HEK293 (cell line): ENCODE measurements at regions not wholly inside any gene's neighbourhood (a gene's known extent, or its start where the extent isn't known, plus 50 kb on each side); places are given as distances from the start of the nearest gene placed in this dataset.

Experiments used
- CTCF ChIA-PET: fragments of 350-600 bp; formaldehyde crosslinking; extraction: SDS; loops from one replicate; lab custom pipeline; 2021; ENCODE audit warnings: antibody characterized with exemption; lab: Yijun Ruan, JAX
- POLR2A ChIA-PET: fragments of 300-600 bp; formaldehyde crosslinking; extraction: SDS; loops from one replicate; lab custom pipeline; 2020; ENCODE audit warnings: antibody characterized with exemption, inconsistent platforms; lab: Yijun Ruan, JAX
- H3K27ac ChIP-seq: fragments of 200-500 bp; sonication (Bioruptor generic); 2 replicates; pipeline ENCODE4 v1.5.1; 2014; ENCODE audit warnings: low read depth, low read length, control low read depth, inconsistent platforms; ENCODE audit errors: extremely low read depth
- H3K36me3 ChIP-seq, 2 experiments: fragments of 200-500 bp in 1 of 2; sonication (Bioruptor generic) in 1 of 2; 1 replicate in 1 of 2; 2 replicates in 1 of 2; pipeline ENCODE4 v1.5.1; 2014 to 2017; ENCODE audit warnings: inconsistent platforms in 2 of 2, low read length in 2 of 2; ENCODE audit not compliant: control insufficient read depth in 2 of 2, insufficient read depth in 1 of 2
- H3K4me1 ChIP-seq: fragments of 200-500 bp; sonication (Bioruptor generic); 2 replicates; pipeline ENCODE4 v1.5.1; 2014; ENCODE audit warnings: mild to moderate bottlenecking, low read length, inconsistent platforms; ENCODE audit not compliant: control insufficient read depth, insufficient read depth
- H3K4me3 ChIP-seq: 2 replicates; pipeline ENCODE4 v1.5.1; 2011; ENCODE audit warnings: low read depth, mild to moderate bottlenecking, control low read depth, low read length, moderate library complexity
- H3K9me3 ChIP-seq: fragments of 200-500 bp; sonication (Bioruptor generic); 2 replicates; pipeline ENCODE4 v1.5.1; 2014; ENCODE audit warnings: low read depth, low read length, inconsistent platforms; ENCODE audit not compliant: control insufficient read depth, insufficient read depth
- HOXC10 ChIP-seq: sonication (generic); formaldehyde crosslinking; IDR thresholded peaks from 2 replicates; pipeline ENCODE4 v1.8.1; 2023; ENCODE audit warnings: mild to moderate bottlenecking, missing genetic modification reagents
- HOXD13 ChIP-seq: sonication (generic); formaldehyde crosslinking; IDR thresholded peaks from 2 replicates; pipeline ENCODE4 v1.8.0; 2022; ENCODE audit warnings: missing genetic modification reagents, borderline replicate concordance
- SALL2 ChIP-seq: fragments of 450-650 bp; formaldehyde crosslinking; IDR thresholded peaks from 2 replicates; pipeline ENCODE4 v1.5.0; 2017; ENCODE audit warnings: missing biosample characterization, mild to moderate bottlenecking, missing genetic modification characterization, borderline replicate concordance
- ZBTB48 ChIP-seq: fragments of 450-650 bp; formaldehyde crosslinking; IDR thresholded peaks from 2 replicates; pipeline ENCODE4 v1.5.1; 2016; ENCODE audit warnings: missing biosample characterization, missing genetic modification characterization
- ZBTB6 ChIP-seq: fragments of 450-650 bp; formaldehyde crosslinking; IDR thresholded peaks from 2 replicates; pipeline ENCODE4 v1.5.1; 2017; ENCODE audit warnings: missing biosample characterization, missing genetic modification characterization
- ZFP41 ChIP-seq: fragments of 450-650 bp; formaldehyde crosslinking; IDR thresholded peaks from 2 replicates; pipeline ENCODE4 v1.5.1; 2016; ENCODE audit warnings: missing biosample characterization, missing genetic modification characterization, borderline replicate concordance
- ZNF138 ChIP-seq: fragments of 450-650 bp; formaldehyde crosslinking; IDR thresholded peaks from 2 replicates; pipeline ENCODE4 v1.5.1; 2016; ENCODE audit warnings: missing biosample characterization, missing genetic modification characterization, borderline replicate concordance
- ZNF248 ChIP-seq: fragments of 450-650 bp; formaldehyde crosslinking; IDR thresholded peaks from 2 replicates; pipeline ENCODE4 v1.5.1; 2017; ENCODE audit warnings: missing biosample characterization, missing genetic modification characterization
- ZNF324 ChIP-seq: fragments of 450-650 bp; formaldehyde crosslinking; IDR thresholded peaks from 2 replicates; pipeline ENCODE4 v1.5.1; 2016; ENCODE audit warnings: missing biosample characterization, missing genetic modification characterization
- ZNF335 ChIP-seq: fragments of 450-650 bp; formaldehyde crosslinking; conservative IDR thresholded peaks from 2 replicates; pipeline ENCODE4 v1.5.1; 2016; ENCODE audit warnings: missing biosample characterization, missing genetic modification characterization
- ZNF341 ChIP-seq: fragments of 450-650 bp; formaldehyde crosslinking; IDR thresholded peaks from 2 replicates; pipeline ENCODE4; 2016; ENCODE audit warnings: low read depth, missing biosample characterization, missing genetic modification characterization
- ZNF366 ChIP-seq: fragments of 450-650 bp; formaldehyde crosslinking; conservative IDR thresholded peaks from 2 replicates; pipeline ENCODE4 v1.5.1; 2016; ENCODE audit warnings: missing biosample characterization, missing genetic modification characterization
- ZNF654 ChIP-seq: fragments of 450-650 bp; formaldehyde crosslinking; IDR thresholded peaks from 2 replicates; pipeline ENCODE4 v1.5.1; 2016; ENCODE audit warnings: low read depth, missing biosample characterization, missing genetic modification characterization
- ZNF707 ChIP-seq: fragments of 450-650 bp; formaldehyde crosslinking; IDR thresholded peaks from 2 replicates; pipeline ENCODE4 v1.5.1; 2016; ENCODE audit warnings: missing biosample characterization, missing genetic modification characterization
- ZNF792 ChIP-seq: fragments of 450-650 bp; formaldehyde crosslinking; IDR thresholded peaks from 2 replicates; pipeline ENCODE4 v1.5.1; 2016; ENCODE audit warnings: missing biosample characterization, missing genetic modification characterization
- ZSCAN5A ChIP-seq: fragments of 450-650 bp; formaldehyde crosslinking; IDR thresholded peaks from 2 replicates; pipeline ENCODE4 v1.5.1; 2016; ENCODE audit warnings: missing biosample characterization, missing genetic modification characterization

GRCh38 chr3:150149651-150150051, 179.0 kb upstream of the PFN2 start (continued):
- TF ChIP-seq ZNF324 (tag by site-specific recombination) (no peak), ZNF248 (no peak)

- no peak overlapping the region for H3K27ac ChIP-seq
- ChIA-PET CTCF (interaction anchor here (0.7 kb wide), 1 partner anchor 36 kb away, joined by 3 read pairs; no protein-coding TSS in a partner anchor), POLR2A (no interaction called here)
- H3K36me3 ChIP-seq = no peaks in the 10 kb centered on the region
- no peak overlapping the region for H3K4me3 ChIP-seq
- H3K4me1 ChIP-seq = no peaks in the 10 kb centered on the region
- TF ChIP-seq ZBTB48 (tag by site-specific recombination) (no peak), ZNF654 (no peak), ZSCAN5A (tag by site-specific recombination) (no peak), SALL2 (tag by site-specific recombination) (no peak), ZNF341 (tag by site-specific recombination) (no peak), ZNF792 (tag by site-specific recombination) (no peak), ZBTB6 (tag by site-specific recombination) (no peak), HOXD13 (CRISPR knock-in tag) (no peak)
- TF ChIP-seq, all 188 proteins: peak for 0
- no peaks in the 10 kb centered on the region for H3K9me3 ChIP-seq
Observed at GRCh38 chr3:150148227-150148626, 177.5 kb upstream of the PFN2 start.

GRCh38 chr3:150147776-150148175, 177.1 kb upstream of the PFN2 start:
- Histone ChIP-seq H3K4me1 (no peaks in the 10 kb centered on the region), H3K27ac (no peak overlapping the region), H3K9me3 (no peaks in the 10 kb centered on the region), H3K36me3 (no peaks in the 10 kb centered on the region), H3K4me3 (no peak overlapping the region)
- CTCF ChIA-PET = no interaction called here
- POLR2A ChIA-PET = no interaction called here
- TF ChIP-seq ZFP41 (tag by site-specific recombination) (no peak), ZNF335 (tag by site-specific recombination) (no peak), ZNF138 (tag by site-specific recombination) (no peak), ZNF707 (no peak), ZNF366 (tag by site-specific recombination) (no peak)

- ChIA-PET CTCF (no interaction called here), POLR2A (no interaction called here)
Observed at GRCh38 chr3:150146991-150147761, 176.5 kb upstream of the PFN2 start.

More at GRCh38 chr3:150146991-150147761, 176.5 kb upstream of the PFN2 start:
- H3K4me3 ChIP-seq = no peak overlapping the region
- no peaks in the 10 kb centered on the region for H3K9me3 ChIP-seq
- H3K36me3 ChIP-seq = no peaks in the 10 kb centered on the region
- no peaks in the 10 kb centered on the region for H3K4me1 ChIP-seq
- no peak for TF ChIP-seq HOXC10
- TF ChIP-seq, all 188 proteins: peak for 0
- no peak overlapping the region for H3K27ac ChIP-seq
